ENCODE measurements at regions not wholly inside any gene's neighbourhood (a gene's known extent, or its start where the extent isn't known, plus 50 kb on each side); places are given as distances from the start of the nearest gene placed in this dataset.

- no peak for TF ChIP-seq YY1 (IDR thresholded peaks at IDR 0.05; ENCODE audit: extremely low read depth, insufficient replicate concordance, low read depth, low read length)
- TF ChIP-seq FOSL1 (IDR thresholded peaks at IDR 0.05; ENCODE audit: low read depth): no peak
- TF ChIP-seq TCF7L2 (IDR thresholded peaks at IDR 0.05; ENCODE audit: borderline replicate concordance, extremely low read depth, insufficient read depth, insufficient read length): no peak
- TF ChIP-seq POLR2A (IDR thresholded peaks at IDR 0.05; ENCODE audit: borderline replicate concordance, extremely low read depth, insufficient read depth, insufficient read length): no peak
- no peak for TF ChIP-seq MAX (IDR thresholded peaks at IDR 0.05)
- no peak for TF ChIP-seq POLR2AphosphoS5 (IDR thresholded peaks at IDR 0.05; ENCODE audit: low read depth, low read length)
- no peak for TF ChIP-seq JUND (IDR thresholded peaks at IDR 0.05)
- TF ChIP-seq ELF1 (IDR thresholded peaks at IDR 0.05; ENCODE audit: borderline replicate concordance, low read depth): no peak
Observed at GRCh38 chr2:21423854-21424253, 300.1 kb downstream of the TDRD15 start (continued).

- TF ChIP-seq SIN3A (IDR thresholded peaks at IDR 0.05; ENCODE audit: low read depth): no peak
- TF ChIP-seq FOSL1 (IDR thresholded peaks at IDR 0.05; ENCODE audit: low read depth): no peak
- no peak for TF ChIP-seq CTCF (IDR thresholded peaks at IDR 0.05 in 2 of 3, conservative IDR thresholded peaks at IDR 0.05 in 1 of 3; ENCODE audit: borderline replicate concordance in 1 of 3, insufficient read depth in 1 of 3, low read depth in 2 of 3, low read length in 2 of 3)
- TF ChIP-seq YY1 (IDR thresholded peaks at IDR 0.05; ENCODE audit: extremely low read depth, insufficient replicate concordance, low read depth, low read length): no peak
- TF ChIP-seq ZNF274 (IDR thresholded peaks at IDR 0.05; ENCODE audit: low read depth, low read length): no peak
- TF ChIP-seq SRF (IDR thresholded peaks at IDR 0.05; ENCODE audit: low read depth): no peak
- no peak for TF ChIP-seq JUND (IDR thresholded peaks at IDR 0.05)
- no peak for TF ChIP-seq ATF3 (IDR thresholded peaks at IDR 0.05)
- TF ChIP-seq SP1 (IDR thresholded peaks at IDR 0.05; ENCODE audit: low read depth): no peak
- no peak for TF ChIP-seq MAX (IDR thresholded peaks at IDR 0.05)
- no peak for TF ChIP-seq TCF7L2 (IDR thresholded peaks at IDR 0.05; ENCODE audit: borderline replicate concordance, extremely low read depth, insufficient read depth, insufficient read length)
- intact Hi-C loops (cut with micrococcal nuclease): no loop called here
- no peak for DNase-seq (ENCODE audit: low read depth, low spot score)
Observed at GRCh38 chr2:21424375-21424774, 300.6 kb downstream of the TDRD15 start.

More at GRCh38 chr2:21424375-21424774, 300.6 kb downstream of the TDRD15 start:
- H4K20me1 ChIP-seq (ENCODE audit: insufficient read depth): no peaks in the 10 kb centered on the region
- H3K9me3 ChIP-seq (ENCODE audit: control insufficient read depth in 1 of 2, insufficient read depth in 1 of 2, low read depth in 1 of 2, low read length in 2 of 2): 0 out of 4 replicates have a peak, but pooled peaks cover 0 to 2% of the 10 kb centered on the region in 2 experiments
- H3K4me1 ChIP-seq (ENCODE audit: control insufficient read depth in 1 of 2, insufficient read depth in 2 of 2, low read length in 2 of 2): no peaks in the 10 kb centered on the region
- H3K27ac ChIP-seq (ENCODE audit: low read depth, low read length): no peak overlapping the region
- H3K4me2 ChIP-seq (ENCODE audit: low read length): no peak overlapping the region
- H2AFZ ChIP-seq (ENCODE audit: low read depth, low read length, poor library complexity, severe bottlenecking): no peak overlapping the region
- ChIA-PET RAD21 (ENCODE audit: low non-redundant PET in 1 of 2, low total read pairs in 2 of 2, uncharacterized antibody in 2 of 2, unreplicated experiment in 2 of 2) (no interaction called here), POLR2A (no interaction called here), CTCF (no interaction called here)
- no peak overlapping the region for H3K4me3 ChIP-seq (replicated peaks in 1 of 2; ENCODE audit: low read depth in 1 of 2, low read length in 2 of 2)
- H3K36me3 ChIP-seq (ENCODE audit: control insufficient read depth in 1 of 2, insufficient read depth in 2 of 2, low read length in 2 of 2): no peaks in the 10 kb centered on the region
- BruUV-seq (replicated peaks): no TSS peak
- H3K9me2 ChIP-seq (ENCODE audit: insufficient read depth): no peaks in the 10 kb centered on the region
- H3K27me3 ChIP-seq (ENCODE audit: insufficient read depth, low read length): no peaks in the 10 kb centered on the region
- ATAC-seq: no peak
- H3K9ac ChIP-seq (ENCODE audit: low read length): no peak overlapping the region
- no peaks in the 10 kb centered on the region for H3K79me2 ChIP-seq (ENCODE audit: insufficient read depth, low read length)
